MCF 10A (cell line): ENCODE measurements at regions not wholly inside any gene's neighbourhood (a gene's known extent, or its start where the extent isn't known, plus 50 kb on each side); places are given as distances from the start of the nearest gene placed in this dataset.
"Not testable (repeated sequence)": the region's sequence is repeated elsewhere in the genome, so short reads cannot be mapped to it uniquely, and the experiment has no call there.

Experiments
- BruUV-seq: library from RNA; stranded (reverse); fragments of 400-500 nt; replicated peaks from 2 replicates; lab custom pipeline; 2021; lab: Mats Ljungman, UMichigan
- CTCF ChIA-PET: fragments of 300-600 bp; sonication (Branson Sonifier 250); formaldehyde crosslinking; extraction: SDS; loops from one replicate; lab custom pipeline; 2021; ENCODE audit warnings: antibody characterized with exemption, inconsistent platforms; lab: Yijun Ruan, JAX
- POLR2A ChIA-PET: fragments of 300-600, 350-650 bp; sonication (Branson Sonifier 250); formaldehyde crosslinking; extraction: SDS; loops from one replicate; lab custom pipeline; 2020; ENCODE audit warnings: antibody characterized with exemption, inconsistent platforms; lab: Yijun Ruan, JAX
- DNase-seq: peaks from one replicate; pipeline ENCODE4 v3.0.0-alpha.2; 2018; ENCODE audit not compliant: unreplicated experiment
- H3K27ac Mint-ChIP-seq: one replicate; pipeline ENCODE4 v1.8.0; 2022; ENCODE audit warnings: mild to moderate bottlenecking, low read depth, mixed read lengths; ENCODE audit not compliant: unreplicated experiment
- H3K27me3 Mint-ChIP-seq: one replicate; pipeline ENCODE4 v1.8.0; 2022; ENCODE audit warnings: mixed read lengths; ENCODE audit not compliant: insufficient read depth, unreplicated experiment
- H3K36me3 Mint-ChIP-seq: one replicate; pipeline ENCODE4 v1.8.0; 2022; ENCODE audit warnings: mild to moderate bottlenecking, moderate library complexity, mixed read lengths; ENCODE audit not compliant: insufficient read depth, unreplicated experiment
- H3K4me1 Mint-ChIP-seq: one replicate; pipeline ENCODE4 v1.8.0; 2022; ENCODE audit warnings: mixed read lengths; ENCODE audit not compliant: insufficient read depth, unreplicated experiment
- H3K4me3 Mint-ChIP-seq: one replicate; pipeline ENCODE4 v1.8.0; 2022; ENCODE audit warnings: mild to moderate bottlenecking, moderate library complexity, mixed read lengths; ENCODE audit not compliant: unreplicated experiment
- H3K9me3 Mint-ChIP-seq: one replicate; pipeline ENCODE4 v1.8.0; 2022; ENCODE audit warnings: mixed read lengths; ENCODE audit not compliant: unreplicated experiment
- intact Hi-C: fragments of 100-400 bp; cut with micrococcal nuclease; formaldehyde crosslinking; loops from 2 replicates; pipeline ENCODE4 v1.14.1; 2022
- TF ChIP-seq, protein P1 (sequence below): fragments of 200-600 bp; IDR thresholded peaks from one replicate; pipeline ENCODE4 v1.8.0; 2022; ENCODE audit warnings: antibody characterized with exemption, mild to moderate bottlenecking; ENCODE audit not compliant: unreplicated experiment

DNA sequence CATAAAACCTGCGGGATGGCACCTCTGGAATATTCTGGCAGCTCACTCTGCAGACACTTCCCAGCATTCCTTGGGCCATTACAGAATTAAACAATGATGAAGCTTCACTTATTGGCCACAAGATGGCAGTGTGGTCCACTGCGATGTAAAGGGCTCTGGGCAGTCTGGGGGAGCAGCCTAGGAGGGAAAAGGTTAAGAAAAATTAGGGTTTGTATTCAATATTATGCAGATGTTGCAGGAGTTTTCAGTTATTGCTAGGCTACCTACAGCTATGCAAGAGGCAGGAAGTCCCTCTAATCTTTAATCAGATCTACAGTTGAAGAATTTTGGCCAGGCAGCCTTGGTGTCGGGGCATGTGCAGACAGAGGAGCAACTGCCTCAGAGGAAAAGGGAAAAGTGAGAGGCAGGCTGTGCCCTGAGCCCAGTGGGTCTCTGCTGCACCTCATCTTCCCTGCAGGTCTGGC is 233.2 kb upstream of the PRSS1 start:
- H3K27me3 Mint-ChIP-seq, result no peaks in the 10 kb centered on the region
- H3K4me1 Mint-ChIP-seq, result peaks cover 20% of the 10 kb centered on the region

GRCh38 chr7:142514716-142515115 is 234.6 kb upstream of the PRSS1 start:
- peaks cover 20% of the 10 kb centered on the region for H3K4me1 Mint-ChIP-seq
- H3K27me3 Mint-ChIP-seq, BruUV-seq, H3K4me3 Mint-ChIP-seq, intact Hi-C loops, H3K9me3 Mint-ChIP-seq, POLR2A ChIA-PET, DNase-seq, H3K36me3 Mint-ChIP-seq, H3K27ac Mint-ChIP-seq: not testable (repeated sequence)
- CTCF ChIA-PET, result interaction anchor here (0.6 to 15.5 kb wide), 9 partner anchors 13 to 270 kb away, joined by 3 to 319 read pairs (median 6); no protein-coding TSS in a partner anchor

More for the DNA sequence above, 233.2 kb upstream of the PRSS1 start:
- no peak overlapping the region for H3K4me3 Mint-ChIP-seq
- no TSS peak for BruUV-seq
- ChIA-PET CTCF (interaction anchor here (0.5 to 15.5 kb wide), 45 partner anchors 9 to 704 kb away, joined by 3 to 319 read pairs (median 4); no protein-coding TSS in a partner anchor), POLR2A (interaction anchor here (0.6 to 1.1 kb wide), 2 partner anchors 19 to 360 kb away, joined by 3 read pairs; no protein-coding TSS in a partner anchor)
- H3K36me3 Mint-ChIP-seq, result no peaks in the 10 kb centered on the region
- intact Hi-C loops, result loop anchor here (1.0 kb wide), 1 partner anchor 267 kb away; no protein-coding TSS in a partner anchor
- H3K27ac Mint-ChIP-seq, result no peak overlapping the region
- no peaks in the 10 kb centered on the region for H3K9me3 Mint-ChIP-seq
- TF ChIP-seq, protein P1, sequence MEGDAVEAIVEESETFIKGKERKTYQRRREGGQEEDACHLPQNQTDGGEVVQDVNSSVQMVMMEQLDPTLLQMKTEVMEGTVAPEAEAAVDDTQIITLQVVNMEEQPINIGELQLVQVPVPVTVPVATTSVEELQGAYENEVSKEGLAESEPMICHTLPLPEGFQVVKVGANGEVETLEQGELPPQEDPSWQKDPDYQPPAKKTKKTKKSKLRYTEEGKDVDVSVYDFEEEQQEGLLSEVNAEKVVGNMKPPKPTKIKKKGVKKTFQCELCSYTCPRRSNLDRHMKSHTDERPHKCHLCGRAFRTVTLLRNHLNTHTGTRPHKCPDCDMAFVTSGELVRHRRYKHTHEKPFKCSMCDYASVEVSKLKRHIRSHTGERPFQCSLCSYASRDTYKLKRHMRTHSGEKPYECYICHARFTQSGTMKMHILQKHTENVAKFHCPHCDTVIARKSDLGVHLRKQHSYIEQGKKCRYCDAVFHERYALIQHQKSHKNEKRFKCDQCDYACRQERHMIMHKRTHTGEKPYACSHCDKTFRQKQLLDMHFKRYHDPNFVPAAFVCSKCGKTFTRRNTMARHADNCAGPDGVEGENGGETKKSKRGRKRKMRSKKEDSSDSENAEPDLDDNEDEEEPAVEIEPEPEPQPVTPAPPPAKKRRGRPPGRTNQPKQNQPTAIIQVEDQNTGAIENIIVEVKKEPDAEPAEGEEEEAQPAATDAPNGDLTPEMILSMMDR, result peak; percentile 80
- DNase-seq, result peak; percentile 81

DNA sequence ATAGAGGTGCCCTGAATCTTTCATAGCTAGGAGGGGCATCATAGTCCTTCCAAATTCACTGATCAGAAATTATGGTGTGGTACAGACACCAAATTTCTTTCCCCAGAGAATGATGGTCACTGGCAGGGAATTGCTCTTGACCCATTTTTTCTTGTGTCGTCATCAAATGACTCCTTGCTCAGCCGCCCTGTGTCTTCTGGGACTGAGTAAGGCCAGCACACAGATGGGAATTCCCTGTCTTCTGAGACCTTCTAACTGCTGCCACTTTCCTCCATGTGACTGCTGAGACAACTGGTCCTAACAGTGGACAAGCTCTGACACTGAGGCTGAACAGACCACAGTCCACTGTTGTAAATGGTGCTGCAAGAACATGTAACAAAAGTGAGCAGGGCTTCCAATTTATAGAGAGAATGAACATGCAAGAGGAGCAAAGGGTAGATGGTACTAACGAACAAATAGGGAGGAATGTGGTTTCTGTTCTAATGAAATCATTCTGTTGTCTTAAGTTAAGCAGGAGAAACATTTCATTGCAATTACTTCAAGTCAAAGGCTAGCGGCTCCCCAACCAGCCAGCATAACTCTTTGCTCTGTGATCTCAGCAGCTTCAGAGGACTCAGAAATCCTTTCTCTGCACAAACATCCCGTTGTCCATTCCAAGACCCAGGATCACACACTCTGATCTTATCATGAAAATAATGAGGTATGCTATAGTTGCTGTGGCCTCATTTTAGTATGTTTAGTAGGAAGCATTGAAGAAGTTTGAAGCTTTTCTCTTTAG is 235.9 kb upstream of the PRSS1 start:
- ChIA-PET POLR2A (no interaction called here), CTCF (interaction anchor here (0.7 to 15.5 kb wide), 10 partner anchors 12 to 711 kb away, joined by 3 to 319 read pairs (median 4); no protein-coding TSS in a partner anchor)
- TF ChIP-seq, protein P1, result no peak
- peaks cover 22% of the 10 kb centered on the region for H3K4me1 Mint-ChIP-seq
- no peaks in the 10 kb centered on the region for H3K27me3 Mint-ChIP-seq
- intact Hi-C loops, result no loop called here
- H3K4me3 Mint-ChIP-seq, result no peak overlapping the region
- H3K9me3 Mint-ChIP-seq, result no peaks in the 10 kb centered on the region
- H3K36me3 Mint-ChIP-seq, result no peaks in the 10 kb centered on the region
- no TSS peak for BruUV-seq
- H3K27ac Mint-ChIP-seq, result no peak overlapping the region
- no peak for DNase-seq

- no peak for DNase-seq
- POLR2A ChIA-PET, result no interaction called here
- Mint-ChIP-seq H3K36me3 (no peaks in the 10 kb centered on the region), H3K27ac (no peak overlapping the region), H3K27me3 (no peaks in the 10 kb centered on the region), H3K4me3 (no peak overlapping the region), H3K9me3 (no peaks in the 10 kb centered on the region), H3K4me1 (peaks cover 27% of the 10 kb centered on the region)
- intact Hi-C loops, result no loop called here
- CTCF ChIA-PET, result interaction anchor here (0.9 to 21.0 kb wide), 5 partner anchors 9 to 272 kb away, joined by 3 to 319 read pairs (median 5); no protein-coding TSS in a partner anchor
- no TSS peak for BruUV-seq
- TF ChIP-seq, protein P1, result no peak
Observed at GRCh38 chr7:142511801-142512200, 237.5 kb upstream of the PRSS1 start.
